HCT116 (cell line): ENCODE measurements at regions not wholly inside any gene's neighbourhood (a gene's known extent, or its start where the extent isn't known, plus 50 kb on each side); places are given as distances from the start of the nearest gene placed in this dataset.

Experiments used
- ATAC-seq: fragments of 200-7000 bp; cut with Tn5 transposase; 2 replicates; pipeline ENCODE4 v1.9.1; 2020; ENCODE audit warnings: mild to moderate bottlenecking, moderate library complexity
- BruUV-seq: library from RNA; stranded (reverse); fragments of 400-500 nt; replicated peaks from 2 replicates; lab custom pipeline; 2021; lab: Mats Ljungman, UMichigan
- CTCF ChIA-PET: fragments of 300-600 bp; sonication (Branson Sonifier 250); formaldehyde crosslinking; loops from one replicate; lab custom pipeline; 2021; ENCODE audit warnings: antibody characterized with exemption; lab: Charles Lee
- POLR2A ChIA-PET: fragments of 300-600, 350-600 bp; sonication (Branson Sonifier 250); formaldehyde crosslinking; loops from one replicate; lab custom pipeline; 2021; ENCODE audit warnings: antibody characterized with exemption; lab: Charles Lee
- RAD21 ChIA-PET, 2 experiments: fragments of 300-600 bp; sonication (Branson Sonifier 250); formaldehyde crosslinking; loops; one replicate each; lab custom pipeline; 2023; ENCODE audit warnings: low total read pairs in 2 of 2; ENCODE audit not compliant: uncharacterized antibody in 2 of 2, unreplicated experiment in 2 of 2, low non-redundant PET in 1 of 2; lab: Charles Lee
- DNase-seq: peaks from one replicate; pipeline ENCODE4 v3.0.0-alpha.2; 2010; ENCODE audit warnings: low read depth, low spot score
- H2AFZ ChIP-seq: fragments of 200-600 bp; shearing (Covaris generic), sonication (generic); 2 replicates; pipeline ENCODE4 v1.6.1; 2017; ENCODE audit warnings: low read depth, mixed run types, mixed read lengths, antibody characterized with exemption, low read length; ENCODE audit not compliant: poor library complexity, severe bottlenecking
- H3K27ac ChIP-seq: 2 replicates; pipeline ENCODE4 v1.5.1; 2012; ENCODE audit warnings: low read depth, low read length
- H3K27me3 ChIP-seq: fragments of 200-600 bp; sonication (generic); 2 replicates; pipeline ENCODE4 v1.6.1; 2016; ENCODE audit warnings: mixed run types, low read length, mixed read lengths; ENCODE audit not compliant: insufficient read depth
- H3K36me3 ChIP-seq, 2 experiments: fragments of 200-500 bp in 1 of 2; fragments of 200-600 bp in 1 of 2; sonication (Bioruptor generic) in 1 of 2; sonication (generic) in 1 of 2; 2 replicates each; pipeline versions ENCODE4 v1.5.1 to v1.6.1; 2014 to 2016; ENCODE audit warnings: low read length in 2 of 2, inconsistent platforms in 1 of 2, mixed read lengths in 1 of 2, mixed run types in 1 of 2; ENCODE audit not compliant: insufficient read depth in 2 of 2, control insufficient read depth in 1 of 2
- H3K4me1 ChIP-seq, 2 experiments: fragments of 200-600 bp in 1 of 2; sonication (generic) in 1 of 2; 2 replicates each; pipeline versions ENCODE4 v1.5.1 to v1.6.1; 2012 to 2017; ENCODE audit warnings: low read length in 2 of 2, inconsistent platforms in 1 of 2, mild to moderate bottlenecking in 1 of 2, mixed read lengths in 1 of 2, mixed run types in 1 of 2, moderate library complexity in 1 of 2; ENCODE audit not compliant: insufficient read depth in 2 of 2, control insufficient read depth in 1 of 2
- H3K4me2 ChIP-seq: fragments of 200-600 bp; sonication (generic); 2 replicates; pipeline ENCODE4 v1.6.1; 2017; ENCODE audit warnings: mixed run types, low read length, mixed read lengths
- H3K4me3 ChIP-seq, 2 experiments: fragments of 200-600 bp in 1 of 2; sonication (generic) in 1 of 2; replicated peaks in 1 of 2; 2 replicates each; pipeline ENCODE4 v1.5.1; 2011 to 2016; ENCODE audit warnings: low read length in 2 of 2, control low read depth in 1 of 2, low read depth in 1 of 2, mild to moderate bottlenecking in 1 of 2, mixed read lengths in 1 of 2, mixed run types in 1 of 2
- H3K79me2 ChIP-seq: fragments of 200-600 bp; sonication (generic); 2 replicates; pipeline ENCODE4 v1.6.1; 2017; ENCODE audit warnings: mild to moderate bottlenecking, mixed run types, low read length, moderate library complexity, mixed read lengths; ENCODE audit not compliant: insufficient read depth
- H3K9ac ChIP-seq: fragments of 200-600 bp; sonication (generic); 2 replicates; pipeline ENCODE4 v1.6.1; 2016; ENCODE audit warnings: low read length, mixed read lengths
- H3K9me2 ChIP-seq: fragments of 200-600 bp; sonication (generic), shearing (Covaris generic); 2 replicates; pipeline ENCODE4 v1.6.1; 2017; ENCODE audit warnings: mixed run types, mild to moderate bottlenecking, moderate library complexity; ENCODE audit not compliant: insufficient read depth
- H3K9me3 ChIP-seq, 2 experiments: fragments of 200-500 bp in 1 of 2; fragments of 200-600 bp in 1 of 2; sonication (Bioruptor generic) in 1 of 2; sonication (generic) in 1 of 2; 2 replicates each; pipeline ENCODE4 v1.6.1; 2014 to 2017; ENCODE audit warnings: low read length in 2 of 2, mixed read lengths in 2 of 2, inconsistent platforms in 1 of 2, low read depth in 1 of 2, mild to moderate bottlenecking in 1 of 2, mixed run types in 1 of 2, moderate library complexity in 1 of 2; ENCODE audit not compliant: control insufficient read depth in 1 of 2, insufficient read depth in 1 of 2
- H4K20me1 ChIP-seq: fragments of 200-600 bp; sonication (generic), shearing (Covaris generic); 2 replicates; pipeline ENCODE4 v1.6.1; 2017; ENCODE audit warnings: mixed run types, mild to moderate bottlenecking, moderate library complexity; ENCODE audit not compliant: insufficient read depth
- JUND ChIP-seq: IDR thresholded peaks from 2 replicates; pipeline ENCODE4 v1.6.1; 2012
- intact Hi-C: fragments of 100-400 bp; cut with micrococcal nuclease; formaldehyde crosslinking; loops from 2 replicates; pipeline ENCODE4 v1.10.0; 2022
- TF ChIP-seq, protein P1 (sequence below): IDR thresholded peaks from 2 replicates; pipeline ENCODE4 v1.6.1; 2012
- TF ChIP-seq, protein P2 (sequence below): IDR thresholded peaks from 2 replicates; pipeline ENCODE4 v1.6.1; 2012; ENCODE audit warnings: low read depth

DNA sequence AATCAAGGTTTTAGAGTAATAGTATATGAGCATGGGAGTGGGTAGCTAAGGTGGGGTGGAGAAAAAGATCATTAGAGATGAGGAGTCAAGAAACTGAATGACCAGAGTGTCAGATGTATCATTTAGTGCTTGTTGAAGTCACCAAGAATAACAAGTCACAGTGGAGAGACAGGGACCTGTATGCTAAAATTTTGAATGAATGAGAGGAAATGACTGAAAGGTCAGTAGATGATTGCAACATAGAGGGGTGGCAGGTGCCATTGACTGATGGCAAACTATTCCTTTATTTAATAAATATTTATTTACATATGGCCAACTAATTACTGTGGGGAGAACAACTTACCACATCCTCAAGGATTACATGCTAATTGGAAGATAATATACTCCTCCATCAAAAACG, 75.0 kb upstream of the ANKRD28 start:
- CTCF ChIA-PET, result no interaction called here
- H3K79me2 ChIP-seq, result no peaks in the 10 kb centered on the region
- TF ChIP-seq, protein P1, sequence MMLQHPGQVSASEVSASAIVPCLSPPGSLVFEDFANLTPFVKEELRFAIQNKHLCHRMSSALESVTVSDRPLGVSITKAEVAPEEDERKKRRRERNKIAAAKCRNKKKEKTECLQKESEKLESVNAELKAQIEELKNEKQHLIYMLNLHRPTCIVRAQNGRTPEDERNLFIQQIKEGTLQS, result no peak
- H3K4me2 ChIP-seq, result no peak overlapping the region
- no peaks in the 10 kb centered on the region for H3K9me3 ChIP-seq
- intact Hi-C loops, result no loop called here
- RAD21 ChIA-PET, result no interaction called here
- H3K4me3 ChIP-seq, result no peak overlapping the region
- H3K36me3 ChIP-seq, result no peaks in the 10 kb centered on the region
- H3K27me3 ChIP-seq, result no peaks in the 10 kb centered on the region
- H3K4me1 ChIP-seq, result no peaks in the 10 kb centered on the region
- POLR2A ChIA-PET, result no interaction called here
- ATAC-seq, result no peak
- no peaks in the 10 kb centered on the region; the same call in 1 of the 2 replicates for H3K9me2 ChIP-seq
- no peak for DNase-seq
- no peaks in the 10 kb centered on the region for H4K20me1 ChIP-seq
- no peak overlapping the region for H3K9ac ChIP-seq
- no peak overlapping the region for H3K27ac ChIP-seq
- no peak overlapping the region for H2AFZ ChIP-seq
- no TSS peak for BruUV-seq

DNA sequence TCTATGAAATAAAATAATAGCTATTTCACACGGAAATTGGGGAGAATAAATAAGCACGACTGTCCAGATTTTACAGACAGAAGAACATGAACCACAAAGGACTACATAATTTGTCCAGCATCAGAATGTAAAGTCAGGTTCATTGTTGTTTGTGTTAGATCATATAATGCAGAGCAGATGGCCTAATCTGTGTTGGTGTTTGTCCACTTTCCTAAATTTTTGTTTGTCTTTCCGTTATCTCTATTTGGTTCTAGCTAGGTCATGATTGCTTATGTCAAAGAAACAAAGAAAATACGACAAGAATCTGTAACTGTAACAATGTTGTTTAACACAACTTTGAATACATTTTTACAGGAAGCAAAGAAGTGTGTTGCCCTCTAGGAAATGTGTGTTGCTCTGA, 75.6 kb upstream of the ANKRD28 start:
- intact Hi-C loops, result no loop called here
- TF ChIP-seq JUND, result no peak
- TF ChIP-seq, protein P2, sequence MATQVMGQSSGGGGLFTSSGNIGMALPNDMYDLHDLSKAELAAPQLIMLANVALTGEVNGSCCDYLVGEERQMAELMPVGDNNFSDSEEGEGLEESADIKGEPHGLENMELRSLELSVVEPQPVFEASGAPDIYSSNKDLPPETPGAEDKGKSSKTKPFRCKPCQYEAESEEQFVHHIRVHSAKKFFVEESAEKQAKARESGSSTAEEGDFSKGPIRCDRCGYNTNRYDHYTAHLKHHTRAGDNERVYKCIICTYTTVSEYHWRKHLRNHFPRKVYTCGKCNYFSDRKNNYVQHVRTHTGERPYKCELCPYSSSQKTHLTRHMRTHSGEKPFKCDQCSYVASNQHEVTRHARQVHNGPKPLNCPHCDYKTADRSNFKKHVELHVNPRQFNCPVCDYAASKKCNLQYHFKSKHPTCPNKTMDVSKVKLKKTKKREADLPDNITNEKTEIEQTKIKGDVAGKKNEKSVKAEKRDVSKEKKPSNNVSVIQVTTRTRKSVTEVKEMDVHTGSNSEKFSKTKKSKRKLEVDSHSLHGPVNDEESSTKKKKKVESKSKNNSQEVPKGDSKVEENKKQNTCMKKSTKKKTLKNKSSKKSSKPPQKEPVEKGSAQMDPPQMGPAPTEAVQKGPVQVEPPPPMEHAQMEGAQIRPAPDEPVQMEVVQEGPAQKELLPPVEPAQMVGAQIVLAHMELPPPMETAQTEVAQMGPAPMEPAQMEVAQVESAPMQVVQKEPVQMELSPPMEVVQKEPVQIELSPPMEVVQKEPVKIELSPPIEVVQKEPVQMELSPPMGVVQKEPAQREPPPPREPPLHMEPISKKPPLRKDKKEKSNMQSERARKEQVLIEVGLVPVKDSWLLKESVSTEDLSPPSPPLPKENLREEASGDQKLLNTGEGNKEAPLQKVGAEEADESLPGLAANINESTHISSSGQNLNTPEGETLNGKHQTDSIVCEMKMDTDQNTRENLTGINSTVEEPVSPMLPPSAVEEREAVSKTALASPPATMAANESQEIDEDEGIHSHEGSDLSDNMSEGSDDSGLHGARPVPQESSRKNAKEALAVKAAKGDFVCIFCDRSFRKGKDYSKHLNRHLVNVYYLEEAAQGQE, result no peak
- ChIA-PET POLR2A (no interaction called here), RAD21 (no interaction called here), CTCF (no interaction called here)
- DNase-seq (no peak), ATAC-seq (no peak)
- BruUV-seq, result no TSS peak
- Histone ChIP-seq H3K4me2 (no peak overlapping the region), H3K27me3 (no peaks in the 10 kb centered on the region), H3K27ac (no peak overlapping the region), H3K9me2 (no peaks in the 10 kb centered on the region; the same call in 1 of the 2 replicates), H3K9ac (no peak overlapping the region), H3K36me3 (no peaks in the 10 kb centered on the region), H3K4me1 (no peaks in the 10 kb centered on the region), H2AFZ (no peak overlapping the region), H3K79me2 (no peaks in the 10 kb centered on the region), H3K9me3 (no peaks in the 10 kb centered on the region), H4K20me1 (no peaks in the 10 kb centered on the region), H3K4me3 (no peak overlapping the region)
